Upper lobe of left lung (tissue), 4 donors: ENCODE measurements at regions not wholly inside any gene's neighbourhood (a gene's known extent, or its start where the extent isn't known, plus 50 kb on each side); places are given as distances from the start of the nearest gene placed in this dataset.

ENCODE experiments used
- EP300 ChIP-seq, 4 donors: sonication (generic); formaldehyde crosslinking; IDR thresholded peaks; one replicate each; pipeline ENCODE4 v1.5.1; 2017; ENCODE audit warnings: antibody characterized with exemption in 4 of 4, control low read depth in 2 of 4
- POLR2A ChIP-seq, 4 donors: fragments of 450-650 bp; IDR thresholded peaks; one replicate each; pipeline ENCODE4 v1.5.1; 2016 to 2017; ENCODE audit warnings: antibody characterized with exemption in 4 of 4, mild to moderate bottlenecking in 2 of 4
- POLR2AphosphoS5 ChIP-seq, 2 donors: sonication (generic); formaldehyde crosslinking; IDR thresholded peaks; one replicate each; pipeline ENCODE4 v1.5.1; 2017; ENCODE audit warnings: antibody characterized with exemption in 2 of 2
- TF ChIP-seq, protein P1 (sequence below), 6 experiments: fragments of 450-650 bp in 4 of 6; fragments of 200-600 bp in 2 of 6; sonication (generic) in 2 of 6; IDR thresholded peaks; one replicate each; pipeline ENCODE4 v1.5.1; 2016 to 2019; ENCODE audit warnings: antibody characterized with exemption in 6 of 6

DNA sequence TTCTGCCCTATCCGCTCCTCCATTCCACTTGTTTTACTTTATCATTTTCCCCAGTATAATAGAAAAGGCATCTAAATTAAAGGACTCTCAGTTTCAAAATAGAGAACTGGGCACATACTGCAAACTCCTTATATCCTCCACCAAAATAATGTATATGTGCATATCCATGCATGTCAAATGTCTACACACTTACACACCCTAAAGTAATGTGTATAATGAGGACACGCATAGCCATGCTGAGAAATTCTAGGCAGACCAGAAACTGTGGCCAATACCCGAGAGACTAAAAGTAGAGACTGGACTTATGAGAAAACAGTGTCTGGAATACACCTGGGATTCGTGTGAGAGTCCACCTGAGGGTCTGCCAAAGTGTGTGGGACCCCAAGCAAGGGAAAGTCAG is 183.5 kb downstream of the CWF19L2 start:
- TF ChIP-seq, protein P1, sequence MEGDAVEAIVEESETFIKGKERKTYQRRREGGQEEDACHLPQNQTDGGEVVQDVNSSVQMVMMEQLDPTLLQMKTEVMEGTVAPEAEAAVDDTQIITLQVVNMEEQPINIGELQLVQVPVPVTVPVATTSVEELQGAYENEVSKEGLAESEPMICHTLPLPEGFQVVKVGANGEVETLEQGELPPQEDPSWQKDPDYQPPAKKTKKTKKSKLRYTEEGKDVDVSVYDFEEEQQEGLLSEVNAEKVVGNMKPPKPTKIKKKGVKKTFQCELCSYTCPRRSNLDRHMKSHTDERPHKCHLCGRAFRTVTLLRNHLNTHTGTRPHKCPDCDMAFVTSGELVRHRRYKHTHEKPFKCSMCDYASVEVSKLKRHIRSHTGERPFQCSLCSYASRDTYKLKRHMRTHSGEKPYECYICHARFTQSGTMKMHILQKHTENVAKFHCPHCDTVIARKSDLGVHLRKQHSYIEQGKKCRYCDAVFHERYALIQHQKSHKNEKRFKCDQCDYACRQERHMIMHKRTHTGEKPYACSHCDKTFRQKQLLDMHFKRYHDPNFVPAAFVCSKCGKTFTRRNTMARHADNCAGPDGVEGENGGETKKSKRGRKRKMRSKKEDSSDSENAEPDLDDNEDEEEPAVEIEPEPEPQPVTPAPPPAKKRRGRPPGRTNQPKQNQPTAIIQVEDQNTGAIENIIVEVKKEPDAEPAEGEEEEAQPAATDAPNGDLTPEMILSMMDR (IDR thresholded peaks at IDR 0.05), result no peak
- TF ChIP-seq POLR2A (IDR thresholded peaks at IDR 0.05) (no peak), POLR2AphosphoS5 (IDR thresholded peaks at IDR 0.05) (no peak), EP300 (IDR thresholded peaks at IDR 0.05) (no peak)
